ENCODE measurements at regions not wholly inside any gene's neighbourhood (a gene's known extent, or its start where the extent isn't known, plus 50 kb on each side); places are given as distances from the start of the nearest gene placed in this dataset.

GRCh38 chr6:165862813-165863212 lies 199.8 kb upstream of the PDE10A start:
- TF ChIP-seq EZH2phosphoT487 (IDR thresholded peaks at IDR 0.05; ENCODE audit: low read length): no peak
- no peak for TF ChIP-seq EZH2 (optimal IDR thresholded peaks at IDR 0.05; ENCODE audit: low read depth, low read length)
- TF ChIP-seq CTCF (IDR thresholded peaks at IDR 0.05; ENCODE audit: low read length): no peak

Data from MM.1S (cell line).